OCI-LY3 (cell line): ENCODE measurements at regions not wholly inside any gene's neighbourhood (a gene's known extent, or its start where the extent isn't known, plus 50 kb on each side); places are given as distances from the start of the nearest gene placed in this dataset.

ENCODE experiments used
- EZH2phosphoT487 ChIP-seq: fragments of 200-600 bp; shearing (Covaris generic); IDR thresholded peaks from 2 replicates; pipeline ENCODE4 v1.6.1; 2018; ENCODE audit warnings: antibody characterized with exemption, mixed run types, low read depth
- TF ChIP-seq, protein P1 (sequence below): fragments of 200-600, 300-600 bp; sonication (generic); IDR thresholded peaks from 2 replicates; pipeline ENCODE4 v1.5.1; 2014; ENCODE audit warnings: antibody characterized with exemption, low read length, low read depth

DNA sequence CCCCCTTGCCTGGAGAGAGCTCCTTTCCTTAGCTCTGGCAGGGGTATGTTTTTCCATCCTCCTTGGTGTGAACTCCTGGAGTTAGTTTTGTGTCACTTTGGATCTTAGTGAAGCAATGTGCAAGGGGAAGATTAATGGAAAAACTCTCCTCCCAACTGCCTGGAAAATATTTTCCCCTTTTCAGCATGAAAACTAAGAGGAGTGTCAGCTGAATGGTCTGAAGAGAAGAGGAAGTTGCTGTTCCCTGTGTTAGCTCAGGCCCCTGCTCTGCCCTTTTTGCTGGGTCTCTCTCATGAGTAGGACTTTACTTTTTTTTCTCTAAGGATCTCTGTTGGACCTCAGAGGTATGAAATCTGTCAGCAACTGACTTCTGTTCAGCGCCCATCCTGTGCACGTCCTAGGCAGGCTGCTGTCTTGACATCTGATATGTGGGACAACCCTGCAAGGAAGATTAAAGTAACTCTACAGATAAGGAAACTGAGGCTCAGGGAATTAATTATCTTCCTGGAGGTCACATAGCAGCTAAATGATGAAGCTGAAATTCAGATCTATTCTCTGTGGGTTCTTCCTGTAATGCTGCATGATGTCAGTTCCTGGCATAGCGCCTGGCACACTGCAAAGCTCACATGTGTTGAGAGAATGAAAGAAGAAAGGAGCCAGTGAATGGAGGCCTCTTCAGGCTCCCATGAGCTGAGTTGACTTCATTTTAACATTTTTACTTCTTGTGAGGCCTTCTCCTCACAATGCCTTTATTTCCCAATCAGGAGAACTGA, 109.7 kb upstream of the GALNT15 start:
- TF ChIP-seq, protein P1, sequence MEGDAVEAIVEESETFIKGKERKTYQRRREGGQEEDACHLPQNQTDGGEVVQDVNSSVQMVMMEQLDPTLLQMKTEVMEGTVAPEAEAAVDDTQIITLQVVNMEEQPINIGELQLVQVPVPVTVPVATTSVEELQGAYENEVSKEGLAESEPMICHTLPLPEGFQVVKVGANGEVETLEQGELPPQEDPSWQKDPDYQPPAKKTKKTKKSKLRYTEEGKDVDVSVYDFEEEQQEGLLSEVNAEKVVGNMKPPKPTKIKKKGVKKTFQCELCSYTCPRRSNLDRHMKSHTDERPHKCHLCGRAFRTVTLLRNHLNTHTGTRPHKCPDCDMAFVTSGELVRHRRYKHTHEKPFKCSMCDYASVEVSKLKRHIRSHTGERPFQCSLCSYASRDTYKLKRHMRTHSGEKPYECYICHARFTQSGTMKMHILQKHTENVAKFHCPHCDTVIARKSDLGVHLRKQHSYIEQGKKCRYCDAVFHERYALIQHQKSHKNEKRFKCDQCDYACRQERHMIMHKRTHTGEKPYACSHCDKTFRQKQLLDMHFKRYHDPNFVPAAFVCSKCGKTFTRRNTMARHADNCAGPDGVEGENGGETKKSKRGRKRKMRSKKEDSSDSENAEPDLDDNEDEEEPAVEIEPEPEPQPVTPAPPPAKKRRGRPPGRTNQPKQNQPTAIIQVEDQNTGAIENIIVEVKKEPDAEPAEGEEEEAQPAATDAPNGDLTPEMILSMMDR, result no peak
- no peak for TF ChIP-seq EZH2phosphoT487
